Suprapubic skin (tissue), 4 donors: ENCODE measurements at regions not wholly inside any gene's neighbourhood (a gene's known extent, or its start where the extent isn't known, plus 50 kb on each side); places are given as distances from the start of the nearest gene placed in this dataset.

Experiments
- DNase-seq, 2 donors: peaks; one replicate each; pipeline ENCODE4 v3.0.0-alpha.2; 2019; ENCODE audit warnings: low spot score in 2 of 2
- H3K27ac ChIP-seq: fragments of 200-600 bp; sonication (generic); one replicate; pipeline ENCODE4 v1.5.1; 2019
- H3K27me3 ChIP-seq: fragments of 200-600 bp; sonication (generic); one replicate; pipeline ENCODE4 v1.5.1; 2019
- H3K36me3 ChIP-seq: fragments of 200-600 bp; sonication (generic); one replicate; pipeline ENCODE4 v1.5.1; 2019
- H3K4me1 ChIP-seq: fragments of 200-600 bp; sonication (generic); one replicate; pipeline ENCODE4 v1.5.1; 2019
- H3K4me3 ChIP-seq: fragments of 200-600 bp; sonication (generic); one replicate; pipeline ENCODE4 v1.5.1; 2019; ENCODE audit warnings: mild to moderate bottlenecking
- H3K9me3 ChIP-seq: fragments of 200-600 bp; sonication (generic); one replicate; pipeline ENCODE4 v1.5.1; 2019
- CTCF ChIP-seq, 2 donors: fragments of 200-600 bp in 1 of 2; fragments of 450-650 bp in 1 of 2; sonication (generic) in 1 of 2; IDR thresholded peaks; one replicate each; pipeline ENCODE4 v1.5.1; 2016 to 2019; ENCODE audit warnings: antibody characterized with exemption in 2 of 2, mild to moderate bottlenecking in 1 of 2, moderate library complexity in 1 of 2
- EP300 ChIP-seq: sonication (generic); formaldehyde crosslinking; IDR thresholded peaks from one replicate; pipeline ENCODE4 v1.6.1; 2017; ENCODE audit warnings: antibody characterized with exemption
- POLR2A ChIP-seq, 2 donors: fragments of 450-650 bp; IDR thresholded peaks; one replicate each; pipeline ENCODE4 v1.6.1; 2017; ENCODE audit warnings: antibody characterized with exemption in 2 of 2, mild to moderate bottlenecking in 2 of 2, moderate library complexity in 2 of 2
- POLR2AphosphoS5 ChIP-seq, 3 donors: sonication (generic); formaldehyde crosslinking; IDR thresholded peaks; one replicate each; pipeline ENCODE4 v1.6.1; 2017; ENCODE audit warnings: antibody characterized with exemption in 3 of 3
- WGBS: methylation state at CpG from one replicate; pipeline ENCODE4 v1.1.5; 2018; 5-methylcytosine and 5-hydroxymethylcytosine counted together

GRCh38 chr16:5640883-5641282 is 543.3 kb upstream of the EEF2KMT start:
- DNase-seq = no peak
- WGBS = 100% methylated on average over 1 of the region's 1 CpG
- Histone ChIP-seq H3K27me3 (no peaks in the 10 kb centered on the region), H3K36me3 (no peaks in the 10 kb centered on the region), H3K27ac (no peak overlapping the region), H3K9me3 (no peaks in the 10 kb centered on the region), H3K4me1 (no peaks in the 10 kb centered on the region), H3K4me3 (no peak overlapping the region)
- no peak for TF ChIP-seq POLR2AphosphoS5 (IDR thresholded peaks at IDR 0.05)
- TF ChIP-seq EP300 = no peak
- no peak for TF ChIP-seq POLR2A (IDR thresholded peaks at IDR 0.05)
- no peak for TF ChIP-seq CTCF (IDR thresholded peaks at IDR 0.05)

- Histone ChIP-seq H3K9me3 (no peaks in the 10 kb centered on the region), H3K4me3 (no peak overlapping the region), H3K27ac (no peak overlapping the region), H3K4me1 (no peaks in the 10 kb centered on the region), H3K36me3 (no peaks in the 10 kb centered on the region), H3K27me3 (no peaks in the 10 kb centered on the region)
- DNase-seq = peak in 1 of 2 donors; percentile 26
- TF ChIP-seq CTCF (IDR thresholded peaks at IDR 0.05) (no peak), POLR2AphosphoS5 (IDR thresholded peaks at IDR 0.05) (no peak), EP300 (no peak), POLR2A (IDR thresholded peaks at IDR 0.05) (no peak)
- 73% methylated on average over 3 of the region's 3 CpGs for WGBS
Observed at GRCh38 chr16:5639531-5639930, 541.9 kb upstream of the EEF2KMT start.

- Histone ChIP-seq H3K36me3 (no peaks in the 10 kb centered on the region), H3K4me1 (no peaks in the 10 kb centered on the region), H3K27me3 (no peaks in the 10 kb centered on the region), H3K9me3 (no peaks in the 10 kb centered on the region), H3K4me3 (no peak overlapping the region), H3K27ac (no peak overlapping the region)
- TF ChIP-seq CTCF (IDR thresholded peaks at IDR 0.05) = no peak
- no peak for TF ChIP-seq POLR2AphosphoS5 (IDR thresholded peaks at IDR 0.05)
- TF ChIP-seq POLR2A (IDR thresholded peaks at IDR 0.05) = no peak
- TF ChIP-seq EP300 = no peak
- DNase-seq = no peak
- WGBS = 36% methylated on average over 2 of the region's 2 CpGs
Observed at GRCh38 chr16:5635331-5635730, 537.7 kb upstream of the EEF2KMT start.

GRCh38 chr16:5634666-5635180 is 537.1 kb upstream of the EEF2KMT start:
- no peaks in the 10 kb centered on the region for H3K36me3 ChIP-seq
- H3K27me3 ChIP-seq = no peaks in the 10 kb centered on the region
- no peaks in the 10 kb centered on the region for H3K4me1 ChIP-seq
- H3K9me3 ChIP-seq = no peaks in the 10 kb centered on the region
- no peak overlapping the region for H3K4me3 ChIP-seq
- TF ChIP-seq CTCF (IDR thresholded peaks at IDR 0.05) = no peak
- no peak for TF ChIP-seq EP300
- no peak for TF ChIP-seq POLR2A (IDR thresholded peaks at IDR 0.05)
- TF ChIP-seq POLR2AphosphoS5 (IDR thresholded peaks at IDR 0.05) = no peak
- H3K27ac ChIP-seq = no peak overlapping the region
- 43% methylated on average over 2 of the region's 2 CpGs for WGBS
- no peak for DNase-seq

- Histone ChIP-seq H3K4me3 (no peak overlapping the region), H3K4me1 (no peaks in the 10 kb centered on the region), H3K27me3 (no peaks in the 10 kb centered on the region), H3K36me3 (no peaks in the 10 kb centered on the region), H3K9me3 (no peaks in the 10 kb centered on the region), H3K27ac (no peak overlapping the region)
- DNase-seq = no peak
- 41% methylated on average over 5 of the region's 5 CpGs for WGBS
- TF ChIP-seq POLR2AphosphoS5 (IDR thresholded peaks at IDR 0.05) (no peak), CTCF (IDR thresholded peaks at IDR 0.05) (peak in 1 of 2 donors; percentile 16)
Observed at GRCh38 chr16:5633845-5634440, 536.3 kb upstream of the EEF2KMT start.
